Lung (tissue), 11 donors: ENCODE measurements at regions not wholly inside any gene's neighbourhood (a gene's known extent, or its start where the extent isn't known, plus 50 kb on each side); places are given as distances from the start of the nearest gene placed in this dataset.

ENCODE experiments used
- ATAC-seq: fragments of 200-7000 bp; cut with Tn5 transposase; one replicate; pipeline ENCODE4 v1.9.1; 2020; ENCODE audit warnings: moderate number of reproducible peaks; ENCODE audit not compliant: insufficient read depth, low FRiP score
- DNase-seq, 3 donors: peaks; one replicate each; pipeline ENCODE4 v3.0.0-alpha.2; 2013 to 2017
- H3K27ac ChIP-seq, 2 donors: one replicate each; pipeline ENCODE4 v1.5.1; 2013; ENCODE audit warnings: mild to moderate bottlenecking in 2 of 2, moderate library complexity in 2 of 2, control low read depth in 1 of 2, inconsistent platforms in 1 of 2, low read depth in 1 of 2, low read length in 1 of 2
- H3K27me3 ChIP-seq, 3 donors: one replicate each; pipeline ENCODE4 v1.5.1; 2013; ENCODE audit warnings: low read length in 2 of 3; ENCODE audit not compliant: control insufficient read depth in 3 of 3, insufficient read depth in 3 of 3
- H3K36me3 ChIP-seq, 4 donors: one replicate each; pipeline ENCODE4 v1.5.1; 2013; ENCODE audit warnings: low read length in 4 of 4, mild to moderate bottlenecking in 1 of 4, moderate library complexity in 1 of 4; ENCODE audit not compliant: control insufficient read depth in 4 of 4, insufficient read depth in 4 of 4
- H3K4me1 ChIP-seq, 5 donors: one replicate each; pipeline ENCODE4 v1.5.1; 2013; ENCODE audit warnings: low read length in 5 of 5, mild to moderate bottlenecking in 2 of 5, moderate library complexity in 1 of 5; ENCODE audit not compliant: control insufficient read depth in 5 of 5, insufficient read depth in 5 of 5
- H3K4me3 ChIP-seq: one replicate; pipeline ENCODE4 v1.5.1; 2013; ENCODE audit warnings: mild to moderate bottlenecking, control low read depth, moderate library complexity
- H3K9ac ChIP-seq, 2 donors: one replicate each; pipeline ENCODE4 v1.5.1; 2013; ENCODE audit warnings: low read length in 2 of 2, control low read depth in 1 of 2; ENCODE audit not compliant: insufficient read depth in 1 of 2
- H3K9me3 ChIP-seq, 4 donors: one replicate each; pipeline ENCODE4 v1.5.1; 2013; ENCODE audit warnings: low read length in 3 of 4, mild to moderate bottlenecking in 1 of 4, moderate library complexity in 1 of 4; ENCODE audit not compliant: control insufficient read depth in 4 of 4, insufficient read depth in 3 of 4
- CTCF ChIP-seq: IDR thresholded peaks from 2 replicates; pipeline ENCODE4 v1.5.1; 2012; ENCODE audit warnings: mild to moderate bottlenecking; ENCODE audit errors: control extremely low read depth, extremely low read depth
- WGBS, 2 donors: extraction: QIAGEN DNeasy Blood & Tissue Kit; methylation state at CpG; one replicate each; pipeline ENCODE4 v1.1.7; 2013; 5-methylcytosine and 5-hydroxymethylcytosine counted together
- donor health status: control.
- donor health status: control.
- donor health status: Bipolar disorder and iron deficiency.
- donor health status: healthy.
- donor health status: DM: yes; HTN: yes; CAD: no.

DNA sequence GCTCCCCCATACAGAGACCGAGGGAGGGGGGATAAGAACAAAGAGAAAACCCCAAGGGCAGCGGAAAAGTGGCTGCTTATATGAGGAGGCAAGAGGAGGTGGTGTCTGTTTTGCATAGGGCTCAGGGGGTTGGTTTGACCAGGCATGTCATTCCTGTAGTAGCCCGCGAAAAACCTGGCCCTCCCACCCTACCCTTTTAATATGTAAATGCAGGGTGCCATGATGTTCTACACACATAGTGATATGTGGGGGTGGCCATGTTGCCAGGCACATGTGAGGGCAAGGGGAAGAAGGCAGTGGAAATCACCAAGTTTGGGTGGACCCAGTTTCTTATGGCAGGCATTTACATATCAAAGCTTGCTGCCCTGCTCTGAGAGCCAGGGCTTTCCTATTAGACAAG is 203.5 kb upstream of the UBL3 start:
- Histone ChIP-seq H3K9ac (no peak overlapping the region), H3K4me3 (no peak overlapping the region), H3K27ac (no peak overlapping the region), H3K36me3 (no peaks in the 10 kb centered on the region), H3K4me1 (no peaks in the 10 kb centered on the region), H3K9me3 (peaks cover 0 to 3% (median 1%) of the 10 kb centered on the region in 4 donors), H3K27me3 (no peaks in the 10 kb centered on the region)
- ATAC-seq (no peak), DNase-seq (no peak)
- 53 to 72% methylated on average over 4 of the region's 4 CpGs for WGBS, 2 donors
- TF ChIP-seq CTCF: no peak

GRCh38 chr13:30052120-30052519 is 201.7 kb upstream of the UBL3 start:
- WGBS, 2 donors: 24 to 32% methylated on average over 7 of the region's 7 CpGs
- no peaks in the 10 kb centered on the region for H3K36me3 ChIP-seq
- H3K9ac ChIP-seq: no peak overlapping the region
- H3K4me1 ChIP-seq: no peaks in the 10 kb centered on the region
- H3K27me3 ChIP-seq: no peaks in the 10 kb centered on the region
- no peak overlapping the region for H3K4me3 ChIP-seq
- peaks cover 0 to 3% (median 0%) of the 10 kb centered on the region in 4 donors for H3K9me3 ChIP-seq
- DNase-seq (no peak), ATAC-seq (no peak)
- TF ChIP-seq CTCF: no peak
- no peak overlapping the region for H3K27ac ChIP-seq

DNA sequence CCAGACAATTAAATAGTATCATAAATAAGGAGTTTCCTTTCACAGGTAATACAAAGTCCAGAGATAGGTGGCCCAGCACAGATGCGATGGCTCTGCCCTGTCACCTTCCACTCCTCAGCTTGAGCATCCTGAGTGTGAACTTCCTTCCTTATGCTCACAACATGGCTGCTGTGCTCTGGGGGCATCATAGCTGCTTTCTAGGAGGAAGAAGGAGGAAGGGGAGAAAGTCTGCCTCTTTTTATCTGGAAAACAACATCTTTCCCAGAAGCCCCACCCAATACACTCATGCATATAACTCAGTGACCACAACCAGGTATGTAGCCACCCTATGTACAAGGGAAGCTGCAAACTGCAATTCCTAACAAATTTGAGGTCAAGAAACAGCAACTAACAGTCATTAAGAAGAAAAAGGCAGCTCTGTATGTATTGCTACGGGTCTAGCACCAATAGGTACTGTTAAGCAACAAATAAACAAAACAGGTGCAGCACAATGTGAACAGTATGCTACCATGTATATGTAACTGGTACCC is 201.2 kb upstream of the UBL3 start:
- Histone ChIP-seq H3K9me3 (no peaks in the 10 kb centered on the region), H3K4me1 (no peaks in the 10 kb centered on the region), H3K9ac (no peak overlapping the region), H3K27ac (no peak overlapping the region), H3K36me3 (no peaks in the 10 kb centered on the region), H3K27me3 (no peaks in the 10 kb centered on the region), H3K4me3 (no peak overlapping the region)
- TF ChIP-seq CTCF: no peak
- DNase-seq: no peak
- no peak for ATAC-seq
- WGBS, 2 donors: 59 to 65% methylated on average over 2 of the region's 2 CpGs

GRCh38 chr13:30049692-30050091 is 199.3 kb upstream of the UBL3 start:
- no peak for ATAC-seq
- WGBS, 2 donors: 83 to 90% methylated on average over 5 of the region's 5 CpGs
- TF ChIP-seq CTCF: no peak
- Histone ChIP-seq H3K9ac (no peak overlapping the region), H3K9me3 (no peaks in the 10 kb centered on the region), H3K4me1 (no peaks in the 10 kb centered on the region), H3K4me3 (no peak overlapping the region), H3K27me3 (no peaks in the 10 kb centered on the region), H3K27ac (no peak overlapping the region), H3K36me3 (no peaks in the 10 kb centered on the region)
- DNase-seq: no peak
